ENCODE measurements at regions not wholly inside any gene's neighbourhood (a gene's known extent, or its start where the extent isn't known, plus 50 kb on each side); places are given as distances from the start of the nearest gene placed in this dataset.

- BruUV-seq (replicated peaks): no TSS peak
- Histone ChIP-seq H3K4me1 (ENCODE audit: insufficient read depth, low read length) (peaks cover 21% of the 10 kb centered on the region; the same call in 1 of the 2 replicates), H3K79me2 (ENCODE audit: low read length) (no peaks in the 10 kb centered on the region), H3F3A (ENCODE audit: low read length, unreplicated experiment) (no peaks in the 10 kb centered on the region), H3K9me3 (ENCODE audit: low read length) (no peaks in the 10 kb centered on the region; the same call in 1 of the 2 replicates), H3K27me3 (ENCODE audit: low read length) (no peaks in the 10 kb centered on the region), H3K36me3 (ENCODE audit: low read depth, low read length) (no peaks in the 10 kb centered on the region), H3K9me2 (replicated peaks; ENCODE audit: low read length) (no peaks in the 10 kb centered on the region), H4K20me1 (ENCODE audit: low read length) (no peaks in the 10 kb centered on the region), H3K4me2 (ENCODE audit: low read length) (no peak overlapping the region), H3K27ac (ENCODE audit: low read length) (no peak overlapping the region), H3K9ac (ENCODE audit: low read length) (no peak overlapping the region), H3K4me3 (ENCODE audit: low read length) (no peak overlapping the region), H2AFZ (ENCODE audit: low read length) (no peak overlapping the region)
- POLR2A ChIA-PET (ENCODE audit: unreplicated experiment): no interaction called here
- intact Hi-C loops (cut with micrococcal nuclease): no loop called here
- TF ChIP-seq EZH2phosphoT487 (IDR thresholded peaks at IDR 0.05; ENCODE audit: borderline replicate concordance, low read length) (no peak), CTCF (conservative IDR thresholded peaks at IDR 0.05; ENCODE audit: low read depth, low read length) (no peak), EZH2 (IDR thresholded peaks at IDR 0.05; ENCODE audit: low read length, unreplicated experiment) (no peak)
- no peak for DNase-seq
- ATAC-seq: no peak
- CTCF ChIA-PET: no interaction called here
Measured at GRCh38 chr11:91986218-91986617, 238.4 kb upstream of the FAT3 start.

GRCh38 chr11:91984033-91984584 is 240.5 kb upstream of the FAT3 start:
- H3K27me3 ChIP-seq (ENCODE audit: low read length): no peaks in the 10 kb centered on the region
- no peaks in the 10 kb centered on the region; the same call in 1 of the 2 replicates for H3K9me3 ChIP-seq (ENCODE audit: low read length)
- H3K4me2 ChIP-seq (ENCODE audit: low read length): no peak overlapping the region
- no peak for TF ChIP-seq EZH2phosphoT487 (IDR thresholded peaks at IDR 0.05; ENCODE audit: borderline replicate concordance, low read length)
- no peak for TF ChIP-seq CTCF (conservative IDR thresholded peaks at IDR 0.05; ENCODE audit: low read depth, low read length)
- H3K27ac ChIP-seq (ENCODE audit: low read length): no peak overlapping the region
- no peaks in the 10 kb centered on the region for H3K36me3 ChIP-seq (ENCODE audit: low read depth, low read length)
- POLR2A ChIA-PET (ENCODE audit: unreplicated experiment): no interaction called here
- H4K20me1 ChIP-seq (ENCODE audit: low read length): no peaks in the 10 kb centered on the region
- ATAC-seq (no peak), DNase-seq (peak; percentile 32)
- no peak overlapping the region for H2AFZ ChIP-seq (ENCODE audit: low read length)
- no peaks in the 10 kb centered on the region for H3K79me2 ChIP-seq (ENCODE audit: low read length)
- intact Hi-C loops (cut with micrococcal nuclease): no loop called here
- H3F3A ChIP-seq (ENCODE audit: low read length, unreplicated experiment): no peaks in the 10 kb centered on the region
- CTCF ChIA-PET: no interaction called here
- H3K4me3 ChIP-seq (ENCODE audit: low read length): no peak overlapping the region
- no peak overlapping the region for H3K9ac ChIP-seq (ENCODE audit: low read length)
- H3K9me2 ChIP-seq (replicated peaks; ENCODE audit: low read length): no peaks in the 10 kb centered on the region
- H3K4me1 ChIP-seq (ENCODE audit: insufficient read depth, low read length): peaks cover 28% of the 10 kb centered on the region; the same call in 1 of the 2 replicates
- no TSS peak for BruUV-seq (replicated peaks)

- H4K20me1 ChIP-seq (ENCODE audit: low read length): no peaks in the 10 kb centered on the region
- TF ChIP-seq EZH2 (IDR thresholded peaks at IDR 0.05; ENCODE audit: low read length, unreplicated experiment): no peak
- no peak for TF ChIP-seq EZH2phosphoT487 (IDR thresholded peaks at IDR 0.05; ENCODE audit: borderline replicate concordance, low read length)
- TF ChIP-seq CTCF (conservative IDR thresholded peaks at IDR 0.05; ENCODE audit: low read depth, low read length): no peak
- H3K27me3 ChIP-seq (ENCODE audit: low read length): no peaks in the 10 kb centered on the region
- peak overlapping the region; percentile 53 for H3K4me2 ChIP-seq (ENCODE audit: low read length)
- no peaks in the 10 kb centered on the region for H3K36me3 ChIP-seq (ENCODE audit: low read depth, low read length)
- intact Hi-C loops (cut with micrococcal nuclease): no loop called here
- H2AFZ ChIP-seq (ENCODE audit: low read length): peak overlapping the region; percentile 37; the same call in 1 of the 2 replicates
- peak overlapping the region; percentile 27; the same call in 1 of the 2 replicates for H3K9ac ChIP-seq (ENCODE audit: low read length)
- H3K4me3 ChIP-seq (ENCODE audit: low read length): peak overlapping the region; percentile 12; the same call in 1 of the 2 replicates
- H3F3A ChIP-seq (ENCODE audit: low read length, unreplicated experiment): no peaks in the 10 kb centered on the region
- H3K27ac ChIP-seq (ENCODE audit: low read length): peak overlapping the region; percentile 77
- ChIA-PET POLR2A (ENCODE audit: unreplicated experiment) (no interaction called here), CTCF (no interaction called here)
- ATAC-seq (no peak), DNase-seq (peak; percentile 93)
- no peaks in the 10 kb centered on the region for H3K79me2 ChIP-seq (ENCODE audit: low read length)
- no TSS peak for BruUV-seq (replicated peaks)
- no peaks in the 10 kb centered on the region; the same call in 1 of the 2 replicates for H3K9me3 ChIP-seq (ENCODE audit: low read length)
- peaks cover 31% of the 10 kb centered on the region; the same call in 1 of the 2 replicates for H3K4me1 ChIP-seq (ENCODE audit: insufficient read depth, low read length)
- no peaks in the 10 kb centered on the region for H3K9me2 ChIP-seq (replicated peaks; ENCODE audit: low read length)
Measured at GRCh38 chr11:91981995-91982394, 242.6 kb upstream of the FAT3 start.
